ENCODE measurements at regions not wholly inside any gene's neighbourhood (a gene's known extent, or its start where the extent isn't known, plus 50 kb on each side); places are given as distances from the start of the nearest gene placed in this dataset.

DNA sequence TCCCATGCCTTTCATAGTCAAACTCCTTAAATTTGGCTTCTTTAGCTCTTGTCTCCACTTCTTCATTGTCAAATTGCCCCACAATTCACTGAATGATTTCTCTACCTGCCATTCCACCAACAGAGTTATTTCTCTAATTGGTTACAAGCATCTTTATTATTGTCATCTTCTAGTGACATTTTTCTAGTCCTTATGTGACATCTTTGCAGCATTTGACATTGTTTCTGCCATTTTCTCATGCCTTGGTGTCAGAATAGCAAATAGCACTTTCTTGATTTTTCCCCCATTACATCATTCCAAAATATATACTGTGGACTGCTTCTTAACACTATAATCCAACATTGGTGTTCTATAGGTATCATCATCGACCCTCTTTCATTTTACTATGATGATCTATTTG lies 137.7 kb upstream of the HDDC2 start:
- Mint-ChIP-seq H3K9me3 (ENCODE audit: low read depth) (no peaks in the 10 kb centered on the region), H3K27me3 (peaks cover 2% of the 10 kb centered on the region), H3K4me1 (ENCODE audit: low read depth) (no peaks in the 10 kb centered on the region), H3K4me3 (ENCODE audit: low read depth) (no peak overlapping the region), H3K36me3 (ENCODE audit: insufficient read depth) (no peaks in the 10 kb centered on the region), H3K27ac (no peak overlapping the region)
- TF ChIP-seq, protein P1, sequence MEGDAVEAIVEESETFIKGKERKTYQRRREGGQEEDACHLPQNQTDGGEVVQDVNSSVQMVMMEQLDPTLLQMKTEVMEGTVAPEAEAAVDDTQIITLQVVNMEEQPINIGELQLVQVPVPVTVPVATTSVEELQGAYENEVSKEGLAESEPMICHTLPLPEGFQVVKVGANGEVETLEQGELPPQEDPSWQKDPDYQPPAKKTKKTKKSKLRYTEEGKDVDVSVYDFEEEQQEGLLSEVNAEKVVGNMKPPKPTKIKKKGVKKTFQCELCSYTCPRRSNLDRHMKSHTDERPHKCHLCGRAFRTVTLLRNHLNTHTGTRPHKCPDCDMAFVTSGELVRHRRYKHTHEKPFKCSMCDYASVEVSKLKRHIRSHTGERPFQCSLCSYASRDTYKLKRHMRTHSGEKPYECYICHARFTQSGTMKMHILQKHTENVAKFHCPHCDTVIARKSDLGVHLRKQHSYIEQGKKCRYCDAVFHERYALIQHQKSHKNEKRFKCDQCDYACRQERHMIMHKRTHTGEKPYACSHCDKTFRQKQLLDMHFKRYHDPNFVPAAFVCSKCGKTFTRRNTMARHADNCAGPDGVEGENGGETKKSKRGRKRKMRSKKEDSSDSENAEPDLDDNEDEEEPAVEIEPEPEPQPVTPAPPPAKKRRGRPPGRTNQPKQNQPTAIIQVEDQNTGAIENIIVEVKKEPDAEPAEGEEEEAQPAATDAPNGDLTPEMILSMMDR (IDR thresholded peaks at IDR 0.05; ENCODE audit: unreplicated experiment): no peak
- DNase-seq (ENCODE audit: low spot score, unreplicated experiment): no peak

DNA sequence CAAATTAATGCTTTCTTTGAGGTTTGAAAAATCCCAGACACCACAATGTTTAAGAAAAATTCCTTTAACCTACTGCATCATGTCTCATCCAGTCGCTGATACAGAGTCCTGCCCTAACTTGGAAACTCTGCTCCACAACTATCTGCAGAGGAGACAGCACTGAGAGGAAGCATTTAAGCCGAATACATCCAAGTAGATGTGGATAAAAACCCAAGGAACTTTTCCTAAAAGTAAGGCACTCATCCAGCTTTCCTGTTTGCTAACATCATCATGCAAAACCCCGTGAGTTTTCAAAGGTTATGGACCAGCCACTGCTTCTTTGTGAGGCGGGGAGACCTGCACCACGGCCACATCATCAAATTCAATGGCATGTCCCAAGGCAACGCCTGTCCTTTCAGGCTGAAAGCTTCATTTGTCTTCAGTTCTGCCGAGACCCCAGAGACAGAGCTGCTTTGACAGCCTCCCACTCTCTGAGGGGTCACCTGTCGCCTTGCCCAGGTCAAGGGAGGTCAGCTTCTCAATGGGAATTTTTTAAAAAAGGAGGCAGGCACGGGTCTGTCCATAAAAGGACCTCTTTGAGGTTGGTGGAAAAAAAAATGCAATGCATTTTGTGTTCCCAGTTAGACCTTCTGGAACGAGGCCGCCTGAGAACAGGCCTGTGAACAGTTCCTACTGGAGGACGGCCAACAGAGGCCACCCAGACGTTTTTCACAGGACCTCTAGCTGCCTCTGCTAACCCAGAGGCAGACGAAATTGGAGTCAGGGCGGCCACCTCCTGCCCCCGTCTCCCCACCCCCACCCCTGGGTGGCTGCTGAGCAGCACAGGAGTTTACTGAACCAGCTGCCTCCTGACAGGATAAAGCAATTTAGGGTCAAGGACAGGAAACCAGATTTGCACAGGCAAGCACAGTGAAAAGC lies 142.5 kb upstream of the HDDC2 start:
- Mint-ChIP-seq H3K27ac (no peak overlapping the region), H3K4me1 (ENCODE audit: low read depth) (peaks cover 1% of the 10 kb centered on the region), H3K27me3 (no peaks in the 10 kb centered on the region), H3K9me3 (ENCODE audit: low read depth) (no peaks in the 10 kb centered on the region), H3K4me3 (ENCODE audit: low read depth) (no peak overlapping the region), H3K36me3 (ENCODE audit: insufficient read depth) (no peaks in the 10 kb centered on the region)
- TF ChIP-seq, protein P1 (IDR thresholded peaks at IDR 0.05; ENCODE audit: unreplicated experiment): no peak
- DNase-seq (ENCODE audit: low spot score, unreplicated experiment): no peak

DNA sequence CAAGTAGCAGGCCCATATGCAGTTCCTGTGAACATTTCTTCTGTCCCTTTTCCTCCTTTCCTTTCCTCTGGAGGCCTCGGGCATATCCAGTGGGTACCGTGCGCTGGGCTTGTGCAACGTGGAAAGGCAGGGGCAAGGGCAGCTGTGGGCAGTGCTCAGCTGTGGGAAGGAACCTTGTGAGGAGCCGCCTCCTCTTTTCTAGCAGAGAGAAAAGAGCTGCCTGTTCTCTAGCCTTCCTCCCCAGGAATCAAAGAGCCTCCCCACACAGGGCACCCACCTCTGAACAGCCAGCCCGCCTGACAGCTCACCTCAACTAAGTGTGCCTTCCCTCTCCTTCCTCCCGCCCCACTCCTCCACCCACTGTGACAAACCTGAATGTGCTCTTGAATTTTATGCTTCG lies 143.3 kb upstream of the HDDC2 start:
- Mint-ChIP-seq H3K4me3 (ENCODE audit: low read depth) (no peak overlapping the region), H3K27ac (no peak overlapping the region), H3K27me3 (no peaks in the 10 kb centered on the region), H3K4me1 (ENCODE audit: low read depth) (peaks cover 1% of the 10 kb centered on the region), H3K36me3 (ENCODE audit: insufficient read depth) (no peaks in the 10 kb centered on the region), H3K9me3 (ENCODE audit: low read depth) (no peaks in the 10 kb centered on the region)
- DNase-seq (ENCODE audit: low spot score, unreplicated experiment): no peak
- TF ChIP-seq, protein P1 (IDR thresholded peaks at IDR 0.05; ENCODE audit: unreplicated experiment): no peak

DNA sequence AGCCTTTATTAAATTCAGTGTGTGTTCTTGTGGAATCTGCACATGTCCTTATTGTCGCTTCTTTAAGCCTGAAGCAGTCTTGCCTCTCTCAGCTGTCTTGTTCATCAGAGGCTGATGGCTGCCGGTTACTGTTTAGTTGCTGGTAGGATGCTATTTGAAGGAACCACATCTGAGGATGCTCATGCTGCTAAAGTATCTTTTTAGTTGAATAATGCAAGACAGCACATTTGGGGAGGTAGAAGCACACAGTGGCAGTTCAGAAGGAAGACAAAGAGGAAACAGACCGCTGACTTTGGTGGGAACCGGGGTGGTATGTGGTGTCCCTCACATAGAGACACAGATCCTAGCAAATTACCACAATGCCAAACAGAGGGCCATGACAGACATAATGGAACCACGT lies 144.2 kb upstream of the HDDC2 start:
- H3K36me3 Mint-ChIP-seq (ENCODE audit: insufficient read depth): no peaks in the 10 kb centered on the region
- H3K27me3 Mint-ChIP-seq: no peaks in the 10 kb centered on the region
- no peak for DNase-seq (ENCODE audit: low spot score, unreplicated experiment)
- TF ChIP-seq, protein P1 (IDR thresholded peaks at IDR 0.05; ENCODE audit: unreplicated experiment): no peak
- no peaks in the 10 kb centered on the region for H3K9me3 Mint-ChIP-seq (ENCODE audit: low read depth)
- no peak overlapping the region for H3K27ac Mint-ChIP-seq
- peaks cover 1% of the 10 kb centered on the region for H3K4me1 Mint-ChIP-seq (ENCODE audit: low read depth)
- H3K4me3 Mint-ChIP-seq (ENCODE audit: low read depth): no peak overlapping the region

DNA sequence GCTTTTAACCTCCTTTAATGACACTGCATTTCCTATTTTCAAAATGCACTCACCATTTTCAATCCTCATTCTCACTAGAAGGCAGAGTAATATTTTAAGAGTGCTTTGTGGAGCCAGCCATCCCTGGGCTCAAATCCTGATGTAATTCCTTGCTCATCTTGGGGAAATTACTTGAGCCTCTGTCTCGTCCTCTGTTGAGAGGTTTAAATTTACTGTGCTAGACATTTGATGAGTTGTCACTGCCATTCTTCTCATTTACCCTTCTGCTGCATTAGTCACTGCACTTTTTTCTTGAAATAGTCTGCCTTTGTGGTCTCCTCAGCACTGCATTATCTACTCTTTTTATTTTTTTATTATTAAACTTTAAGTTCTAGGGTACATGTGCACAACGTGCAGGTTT lies 150.0 kb upstream of the HDDC2 start:
- H3K4me3 Mint-ChIP-seq (ENCODE audit: low read depth): no peak overlapping the region
- TF ChIP-seq, protein P1 (IDR thresholded peaks at IDR 0.05; ENCODE audit: unreplicated experiment): no peak
- H3K27ac Mint-ChIP-seq: no peak overlapping the region
- no peaks in the 10 kb centered on the region for H3K27me3 Mint-ChIP-seq
- H3K9me3 Mint-ChIP-seq (ENCODE audit: low read depth): no peaks in the 10 kb centered on the region
- no peak for DNase-seq (ENCODE audit: low spot score, unreplicated experiment)
- no peaks in the 10 kb centered on the region for H3K4me1 Mint-ChIP-seq (ENCODE audit: low read depth)
- H3K36me3 Mint-ChIP-seq (ENCODE audit: insufficient read depth): no peaks in the 10 kb centered on the region
